Adrenal gland (tissue), 5 donors: ENCODE measurements at regions not wholly inside any gene's neighbourhood (a gene's known extent, or its start where the extent isn't known, plus 50 kb on each side); places are given as distances from the start of the nearest gene placed in this dataset.

Source experiments
- CTCF ChIP-seq, 6 experiments: fragments of 450-650 bp in 4 of 6; fragments of 200-600 bp in 2 of 6; sonication (generic) in 1 of 6; IDR thresholded peaks; 1 replicate in 5 of 6; 2 replicates in 1 of 6; pipeline versions ENCODE4 v1.5.1 to v1.8.0; 2016 to 2021; ENCODE audit warnings: antibody characterized with exemption in 6 of 6, mild to moderate bottlenecking in 2 of 6, moderate library complexity in 1 of 6
- POLR2A ChIP-seq, 2 donors: fragments of 450-650 bp; IDR thresholded peaks; one replicate each; pipeline ENCODE4 v1.6.1; 2017; ENCODE audit warnings: antibody characterized with exemption in 2 of 2, mild to moderate bottlenecking in 2 of 2, moderate library complexity in 1 of 2
- donor health status: DM: no; HTN: no; CAD: no.

GRCh38 chr6:144474904-144475303 lies 189.8 kb downstream of the UTRN start:
- TF ChIP-seq CTCF (IDR thresholded peaks at IDR 0.05), result no peak
- no peak for TF ChIP-seq POLR2A (IDR thresholded peaks at IDR 0.05)
